Panc1 (cell line): ENCODE measurements at regions not wholly inside any gene's neighbourhood (a gene's known extent, or its start where the extent isn't known, plus 50 kb on each side); places are given as distances from the start of the nearest gene placed in this dataset.

Experiments used
- ATAC-seq: fragments of 200-7000 bp; cut with Tn5 transposase; 2 replicates; pipeline ENCODE4 v1.9.1; 2020; ENCODE audit warnings: mild to moderate bottlenecking, moderate library complexity
- BruUV-seq: library from RNA; stranded (reverse); fragments of 400-500 nt; replicated peaks from 2 replicates; lab custom pipeline; 2021; lab: Mats Ljungman, UMichigan
- CTCF ChIA-PET: fragments of 300-600 bp; sonication (Branson Sonifier 250); formaldehyde crosslinking; loops from one replicate; lab custom pipeline; 2022; ENCODE audit warnings: antibody characterized with exemption; lab: Charles Lee
- POLR2A ChIA-PET: fragments of 300-600 bp; sonication (Branson Sonifier 250); formaldehyde crosslinking; loops from one replicate; lab custom pipeline; 2022; ENCODE audit warnings: antibody characterized with exemption; lab: Charles Lee
- DNase-seq: peaks from one replicate; pipeline ENCODE4 v3.0.0-alpha.2; 2010; ENCODE audit warnings: low read depth, low spot score
- H3K27ac ChIP-seq: 2 replicates; pipeline ENCODE4 v1.5.1; 2011; ENCODE audit warnings: mild to moderate bottlenecking, low read length, inconsistent platforms
- H3K27me3 ChIP-seq: fragments of 200-500 bp; sonication (Bioruptor generic); 2 replicates; pipeline ENCODE4 v1.6.0; 2014; ENCODE audit warnings: low read length, inconsistent platforms; ENCODE audit not compliant: control insufficient read depth, insufficient read depth
- H3K36me3 ChIP-seq: fragments of 200-500 bp; sonication (Bioruptor generic); 2 replicates; pipeline ENCODE4 v1.5.1; 2014; ENCODE audit warnings: inconsistent platforms, mild to moderate bottlenecking, low read length, moderate library complexity; ENCODE audit not compliant: control insufficient read depth, insufficient read depth
- H3K4me1 ChIP-seq: 2 replicates; pipeline ENCODE4 v1.5.1; 2011; ENCODE audit warnings: inconsistent platforms, mild to moderate bottlenecking, low read length, moderate library complexity; ENCODE audit not compliant: control insufficient read depth, insufficient read depth
- H3K4me3 ChIP-seq, 2 experiments: 2 replicates each; pipeline ENCODE4 v1.5.1; 2011 to 2012; ENCODE audit warnings: low read depth in 2 of 2, low read length in 2 of 2, mild to moderate bottlenecking in 2 of 2, inconsistent platforms in 1 of 2, moderate library complexity in 1 of 2
- H3K9me3 ChIP-seq: fragments of 200-500 bp; sonication (Bioruptor generic); 2 replicates; pipeline ENCODE4 v1.5.1; 2014; ENCODE audit warnings: low read depth, mild to moderate bottlenecking, inconsistent platforms, low read length, moderate library complexity; ENCODE audit not compliant: control insufficient read depth, insufficient read depth
- CTCF ChIP-seq: fragments of 450-650 bp; IDR thresholded peaks from 2 replicates; pipeline ENCODE4 v1.5.1; 2017; ENCODE audit warnings: mild to moderate bottlenecking
- POLR2AphosphoS5 ChIP-seq: IDR thresholded peaks from 2 replicates; pipeline ENCODE4 v1.6.1; 2012; ENCODE audit warnings: mild to moderate bottlenecking, low read depth, low read length, moderate library complexity
- REST ChIP-seq, 2 experiments: IDR thresholded peaks; 2 replicates each; pipeline ENCODE4 v1.6.1; 2011 to 2012; ENCODE audit warnings: low read depth in 2 of 2, control low read depth in 1 of 2, low read length in 1 of 2, mild to moderate bottlenecking in 1 of 2, moderate library complexity in 1 of 2; ENCODE audit not compliant: insufficient read depth in 1 of 2
- SIN3A ChIP-seq: IDR thresholded peaks from 2 replicates; pipeline ENCODE4 v1.6.1; 2012; ENCODE audit warnings: low read depth, mild to moderate bottlenecking, low read length, moderate library complexity, borderline replicate concordance; ENCODE audit not compliant: insufficient read depth
- TCF7L2 ChIP-seq: IDR thresholded peaks from 2 replicates; pipeline ENCODE4 v1.6.1; 2011; ENCODE audit warnings: mild to moderate bottlenecking, low read depth, low read length, inconsistent platforms
- in situ Hi-C: cut with HindIII; loops from 2 replicates; pipeline ENCODE4 v1.10.0; 2016; ENCODE audit warnings: low sequenced_read_pairs, low pct_unique_long_range_greater_than_20kb
- intact Hi-C: fragments of 100-400 bp; cut with micrococcal nuclease; formaldehyde crosslinking; loops from one replicate; pipeline ENCODE4 v1.10.0; 2022; ENCODE audit not compliant: unreplicated experiment

- ChIA-PET POLR2A (no interaction called here), CTCF (interaction anchor here (0.6 to 1.9 kb wide), 2 partner anchors 202 to 344 kb away, joined by 3 to 9 read pairs; no protein-coding TSS in a partner anchor)
- Histone ChIP-seq H3K27ac (no peak overlapping the region), H3K4me1 (peaks cover 13% of the 10 kb centered on the region), H3K27me3 (no peaks in the 10 kb centered on the region), H3K4me3 (no peak overlapping the region), H3K9me3 (no peaks in the 10 kb centered on the region), H3K36me3 (no peaks in the 10 kb centered on the region)
- in situ Hi-C loops: no loop called here
- no TSS peak for BruUV-seq
- ATAC-seq (no peak), DNase-seq (no peak)
- TF ChIP-seq TCF7L2 (no peak), CTCF (peak; percentile 72; the same call in 1 of the 2 replicates), REST (IDR thresholded peaks at IDR 0.05; ENCODE audit: insufficient read depth in 1 of 2, low read depth in 2 of 2, low read length in 1 of 2) (no peak), POLR2AphosphoS5 (no peak), SIN3A (no peak)
- intact Hi-C loops: loop anchor here (1.0 to 5.0 kb wide), 2 partner anchors 203 to 323 kb away; no protein-coding TSS in a partner anchor
Observed at GRCh38 chr10:60444494-60445064, 54.9 kb upstream of the ANK3 start.

GRCh38 chr10:60443346-60443745 is 53.7 kb upstream of the ANK3 start:
- TF ChIP-seq CTCF (no peak), REST (IDR thresholded peaks at IDR 0.05; ENCODE audit: insufficient read depth in 1 of 2, low read depth in 2 of 2, low read length in 1 of 2) (no peak), POLR2AphosphoS5 (no peak), SIN3A (no peak), TCF7L2 (no peak)
- ChIA-PET CTCF (interaction anchor here (0.5 kb wide), 2 partner anchors 205 to 1315 kb away, joined by 3 to 6 read pairs; no protein-coding TSS in a partner anchor), POLR2A (no interaction called here)
- no peak for DNase-seq
- Histone ChIP-seq H3K36me3 (no peaks in the 10 kb centered on the region), H3K4me3 (no peak overlapping the region), H3K27me3 (no peaks in the 10 kb centered on the region), H3K27ac (no peak overlapping the region; the same call in 1 of the 2 replicates), H3K9me3 (no peaks in the 10 kb centered on the region), H3K4me1 (peaks cover 13% of the 10 kb centered on the region)
- no peak for ATAC-seq
- intact Hi-C loops (no loop called here), in situ Hi-C loops (no loop called here)
- BruUV-seq: no TSS peak
